ENCODE measurements at regions not wholly inside any gene's neighbourhood (a gene's known extent, or its start where the extent isn't known, plus 50 kb on each side); places are given as distances from the start of the nearest gene placed in this dataset.

DNA sequence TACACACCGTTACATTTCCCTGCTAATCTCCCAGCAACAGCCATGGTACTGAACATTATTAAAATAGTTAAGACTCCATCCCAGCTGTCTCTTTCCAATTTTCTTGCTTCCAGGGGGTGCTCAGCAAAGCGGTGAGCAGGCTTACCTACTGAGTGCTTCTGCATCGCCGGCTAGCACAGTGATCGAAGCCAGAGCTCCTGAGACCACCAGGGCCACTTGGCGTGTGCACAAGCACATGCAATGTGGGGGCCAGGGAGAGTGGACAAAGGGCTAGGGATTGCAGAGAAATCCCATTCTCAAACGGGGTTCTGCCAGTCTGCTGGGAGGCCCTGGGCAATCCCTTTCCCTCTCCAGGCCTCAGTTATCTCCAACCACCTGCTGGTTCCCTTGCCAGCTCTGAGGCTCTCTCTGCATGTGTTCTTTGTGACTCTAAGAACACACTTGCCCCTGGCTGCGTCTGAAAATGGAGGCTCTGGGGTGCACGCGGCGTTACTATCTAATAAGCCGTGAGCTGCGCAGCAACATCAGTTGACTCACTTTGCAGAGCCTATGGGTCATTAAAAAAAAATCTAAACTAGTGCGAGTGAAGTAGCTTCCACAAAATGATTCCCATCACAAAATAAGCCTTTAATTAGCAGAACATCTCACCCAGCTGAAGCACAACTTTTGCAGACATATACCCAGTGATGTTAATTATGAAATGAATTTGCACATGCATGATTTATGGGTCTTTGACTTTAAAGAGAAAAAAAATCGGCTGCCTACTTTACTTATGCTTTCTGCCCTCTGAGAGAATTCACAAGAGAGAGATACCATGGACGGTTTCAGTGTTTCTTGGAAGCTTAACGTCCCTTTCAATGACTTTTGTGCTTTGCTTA, 271.5 kb downstream of the TLE3 start:
- DNase-seq = no peak

DNA sequence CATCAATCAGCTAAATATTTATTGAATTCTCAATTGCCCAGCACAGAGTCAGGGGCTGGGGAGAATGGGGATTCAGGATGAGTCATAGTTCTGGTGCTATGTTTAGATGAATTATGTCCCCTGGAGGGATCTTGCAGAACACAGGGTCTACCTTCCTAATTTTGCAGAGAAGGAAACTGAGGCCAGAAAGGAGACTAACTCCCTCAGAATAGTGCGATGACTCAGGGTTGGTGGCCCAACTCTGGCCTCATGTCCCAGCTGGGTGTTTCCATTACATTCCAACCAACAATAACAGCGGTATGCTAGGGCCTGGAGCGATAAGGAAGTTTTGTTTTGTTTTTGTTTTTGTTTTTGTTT, 270.9 kb downstream of the TLE3 start:
- no peak for DNase-seq

GRCh38 chr15:69827751-69828150, 270.0 kb downstream of the TLE3 start:
- DNase-seq = no peak

GRCh38 chr15:69828181-69828828, 269.4 kb downstream of the TLE3 start:
- no peak for DNase-seq

- DNase-seq = no peak
These were observed 267.7 kb downstream of the TLE3 start for GRCh38 chr15:69829974-69830373.

GRCh38 chr15:69830430-69830829, 267.3 kb downstream of the TLE3 start:
- no peak for DNase-seq

DNA sequence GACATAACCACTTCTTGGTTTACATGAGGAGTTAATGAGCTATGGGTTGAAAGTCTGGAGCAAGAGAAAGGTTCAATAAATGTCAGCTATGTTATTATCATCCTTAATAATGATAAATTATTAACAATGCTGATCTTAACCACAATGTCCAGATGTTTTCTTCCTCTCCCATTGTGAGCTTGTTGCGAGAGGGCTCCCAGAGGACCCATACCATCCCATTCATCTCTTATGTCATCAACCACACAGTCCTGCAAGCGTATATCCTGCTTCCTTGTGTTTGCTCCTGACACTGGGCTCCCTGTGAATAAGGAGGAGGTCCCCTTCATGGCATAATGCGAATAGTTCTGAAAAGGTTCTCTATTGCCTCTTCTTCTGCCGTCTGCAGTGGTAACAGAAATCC, 266.8 kb downstream of the TLE3 start:
- no peak for DNase-seq

GRCh38 chr15:69834267-69834666, 263.4 kb downstream of the TLE3 start:
- DNase-seq = no peak

DNA sequence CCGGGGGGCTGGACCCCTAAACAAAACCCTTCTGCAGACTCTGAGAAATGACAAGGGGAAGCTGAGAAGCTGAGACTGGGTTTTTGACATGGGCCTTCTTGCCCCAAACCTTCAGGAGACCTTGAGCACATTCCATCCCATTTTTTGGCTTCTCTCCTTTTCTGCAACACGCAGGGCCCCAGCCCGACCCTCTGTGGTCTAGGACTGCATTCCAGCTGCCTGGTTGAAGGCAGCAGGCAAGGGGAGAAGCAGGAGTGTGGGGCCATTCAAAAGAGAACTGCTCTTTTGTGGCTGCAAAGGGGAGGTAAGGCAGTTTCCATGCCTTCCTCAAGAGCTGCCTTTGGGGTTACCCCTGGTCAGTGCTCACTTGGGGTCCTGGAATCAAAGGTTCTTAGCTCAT, 263.0 kb downstream of the TLE3 start:
- no peak for DNase-seq

GRCh38 chr15:69836048-69836447, 261.7 kb downstream of the TLE3 start:
- no peak for DNase-seq

DNA sequence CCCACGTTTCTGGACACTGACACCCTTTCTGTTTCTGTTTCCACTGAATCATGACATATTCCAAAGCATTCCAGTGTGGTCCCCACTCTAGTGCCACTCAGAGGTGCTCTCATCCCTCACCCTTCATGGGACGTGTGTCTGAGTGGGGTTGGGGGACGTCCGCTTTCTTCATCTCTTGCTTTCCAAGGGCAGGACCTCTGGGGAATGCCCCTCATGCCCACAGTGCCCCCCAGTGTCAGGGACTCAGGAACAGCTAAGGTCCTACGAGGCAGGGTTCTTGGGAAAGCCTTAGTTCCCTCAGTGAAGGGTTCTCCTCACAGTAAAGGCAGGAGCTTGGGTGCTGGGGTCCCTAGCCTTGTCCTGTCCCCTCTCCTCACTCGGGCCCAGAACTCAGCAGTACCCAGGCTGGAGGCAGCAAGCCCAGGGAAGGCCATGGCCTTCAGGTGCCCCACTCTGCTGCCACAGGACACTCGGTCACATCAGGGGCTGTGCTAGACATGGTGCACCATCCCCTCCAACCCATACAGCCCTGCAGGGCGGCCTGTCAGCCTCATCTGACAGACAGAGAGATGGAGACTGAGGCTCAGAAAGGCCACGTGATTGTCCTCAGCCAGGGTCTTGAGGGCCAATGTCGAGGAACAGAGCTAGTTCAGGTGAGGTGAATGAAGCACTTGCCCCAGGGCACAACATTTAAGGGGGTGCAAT, 261.0 kb downstream of the TLE3 start:
- DNase-seq = no peak

DNA sequence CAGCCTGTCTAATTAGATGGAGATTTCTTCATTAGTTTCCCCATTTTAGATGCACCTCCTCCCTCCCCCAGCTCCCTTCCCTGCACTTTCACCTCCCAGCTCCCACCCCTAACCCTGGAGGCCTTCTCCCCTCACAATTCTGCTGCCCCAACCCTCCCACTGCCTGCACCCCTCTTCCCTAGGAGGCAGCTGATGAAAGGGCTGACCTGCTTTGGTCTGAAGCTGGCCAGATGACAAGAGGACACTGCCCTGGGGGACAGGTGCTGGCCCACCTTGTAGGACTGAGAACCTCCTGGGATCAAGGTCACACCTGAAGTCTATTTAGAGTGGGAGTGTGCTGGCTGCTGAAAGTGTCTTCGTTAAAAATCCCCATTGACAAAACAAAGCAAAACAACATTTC, 259.4 kb downstream of the TLE3 start:
- no peak for DNase-seq

- no peak for DNase-seq
These were observed 258.7 kb downstream of the TLE3 start for GRCh38 chr15:69838994-69839393.

- DNase-seq = no peak
These were observed 256.4 kb downstream of the TLE3 start for GRCh38 chr15:69841113-69841828.

DNA sequence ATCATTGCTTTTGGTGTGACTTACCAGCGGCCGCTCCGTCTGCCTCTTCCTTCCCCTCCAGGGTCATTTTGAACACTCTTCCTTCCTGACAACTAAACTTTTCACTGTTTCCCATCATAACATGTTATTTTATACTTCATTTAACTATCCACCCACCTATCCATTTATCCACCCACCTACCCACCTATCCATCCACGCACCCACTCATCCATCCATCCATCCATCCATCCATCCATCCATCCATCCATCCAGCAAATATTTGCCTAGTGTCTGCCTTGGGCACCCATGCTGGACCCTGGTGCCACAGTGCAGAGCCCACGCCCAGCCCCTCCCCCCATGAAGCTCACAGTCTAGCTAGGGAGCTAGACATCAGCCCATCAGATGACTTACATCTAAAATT, 254.9 kb downstream of the TLE3 start:
- DNase-seq = no peak

GRCh38 chr15:69843276-69843899, 254.3 kb downstream of the TLE3 start:
- no peak for DNase-seq

DNA sequence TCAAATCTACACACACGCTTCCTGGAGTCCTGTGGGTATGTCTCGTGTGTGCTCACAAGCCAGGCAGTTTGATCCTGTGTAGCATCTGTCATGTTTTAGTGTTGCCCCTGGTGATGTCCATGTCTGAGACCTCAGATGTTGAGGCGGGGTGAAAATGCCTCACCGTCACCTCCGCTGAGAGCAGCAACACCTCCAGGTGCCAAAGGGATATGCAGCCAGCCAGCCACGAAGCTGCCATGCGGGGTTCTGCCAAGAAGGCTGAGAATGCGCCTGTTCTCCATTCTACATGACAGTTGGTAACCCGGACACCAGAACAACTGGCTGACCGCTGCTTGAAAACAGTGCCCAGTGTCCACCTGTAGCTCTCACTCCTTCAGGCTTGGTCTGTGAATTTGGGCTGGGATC, 253.8 kb downstream of the TLE3 start:
- no peak for DNase-seq

- no peak for DNase-seq
These were observed 252.6 kb downstream of the TLE3 start for GRCh38 chr15:69845159-69845558.

GRCh38 chr15:69847625-69848024, 250.1 kb downstream of the TLE3 start:
- DNase-seq = no peak

- no peak for DNase-seq
These were observed 249.6 kb downstream of the TLE3 start for GRCh38 chr15:69848096-69848495.

DNA sequence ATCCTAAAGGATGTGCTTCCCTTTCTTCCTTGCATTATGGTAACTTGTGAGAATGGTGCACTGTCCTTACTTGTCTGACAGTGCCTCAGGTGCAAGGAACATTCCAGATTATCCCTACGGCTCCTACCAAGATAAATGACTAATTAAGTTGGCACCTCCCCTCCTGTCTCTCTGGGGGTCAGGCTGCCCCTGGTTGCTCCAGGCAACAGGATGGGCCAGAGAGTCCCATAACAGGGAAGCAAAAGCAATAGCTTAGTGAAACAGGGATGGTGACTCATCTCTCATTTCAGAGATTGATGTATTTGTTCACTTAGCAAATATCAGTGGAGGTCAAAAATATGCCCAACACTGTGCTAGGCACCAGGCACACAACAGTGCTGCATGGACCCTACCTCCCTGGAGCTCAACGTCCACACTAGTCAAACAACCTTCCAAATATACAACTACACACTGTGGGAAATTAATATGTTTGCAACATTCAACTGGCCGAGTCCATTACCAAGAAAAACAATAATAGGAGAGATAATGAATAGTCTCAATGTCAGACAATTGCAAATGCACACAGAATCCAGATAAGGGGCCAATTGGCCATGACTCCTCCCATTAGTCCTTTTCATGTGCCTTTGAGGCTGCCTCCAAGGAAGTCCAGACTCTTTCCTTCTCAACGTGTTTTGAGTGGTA, 249.0 kb downstream of the TLE3 start:
- DNase-seq = no peak

GRCh38 chr15:69849232-69849610, 248.5 kb downstream of the TLE3 start:
- no peak for DNase-seq
